ENCODE measurements at regions not wholly inside any gene's neighbourhood (a gene's known extent, or its start where the extent isn't known, plus 50 kb on each side); places are given as distances from the start of the nearest gene placed in this dataset.

DNA sequence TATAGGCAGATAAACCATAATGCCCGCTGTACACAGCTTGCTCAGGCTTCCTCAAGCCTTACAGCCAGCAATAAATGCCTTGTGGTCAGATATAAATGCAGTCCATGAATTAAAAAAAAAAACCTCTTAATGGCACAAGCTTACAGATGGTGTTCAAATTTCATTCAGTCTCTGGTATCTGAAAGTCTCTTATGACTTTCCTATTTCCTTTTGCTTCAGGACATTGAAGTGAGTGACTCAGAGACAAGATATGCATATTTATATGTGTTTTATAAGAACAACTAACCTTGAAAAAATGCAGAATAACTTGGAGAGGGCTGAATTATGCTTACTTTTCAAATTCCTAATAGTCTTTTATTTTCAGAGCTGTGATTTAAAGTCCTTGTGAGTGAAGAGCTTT lies 426.9 kb upstream of the MIS18BP1 start:
- TF ChIP-seq POLR2A (IDR thresholded peaks at IDR 0.05) = no peak
- no peak for TF ChIP-seq CTCF (IDR thresholded peaks at IDR 0.05)
